T-helper 17 cell (primary cell): ENCODE measurements at regions not wholly inside any gene's neighbourhood (a gene's known extent, or its start where the extent isn't known, plus 50 kb on each side); places are given as distances from the start of the nearest gene placed in this dataset.
"Not testable (repeated sequence)": the region's sequence is repeated elsewhere in the genome, so short reads cannot be mapped to it uniquely, and the experiment has no call there.

ENCODE experiments used
- ATAC-seq: fragments of 150-1000 bp; cut with Tn5 transposase; 2 replicates; pipeline ENCODE4 v1.10.0; 2021; ENCODE audit warnings: mild to moderate bottlenecking, moderate library complexity
- DNase-seq, 3 donors: peaks; one replicate each; pipeline versions ENCODE4 v3.0.0 to v3.0.0-alpha.2; 2020 to 2021
- H3K9me3 ChIP-seq: one replicate; pipeline ENCODE4 v1.7.0; 2013; ENCODE audit warnings: low read length, mild to moderate bottlenecking; ENCODE audit not compliant: control insufficient read depth, poor library complexity, severe bottlenecking
- H3K27ac Mint-ChIP-seq: one replicate; pipeline ENCODE4 v1.8.0; 2022; ENCODE audit warnings: mild to moderate bottlenecking, moderate library complexity, mixed read lengths
- H3K27me3 Mint-ChIP-seq: one replicate; pipeline ENCODE4 v1.8.0; 2022; ENCODE audit warnings: mixed read lengths
- H3K36me3 Mint-ChIP-seq: one replicate; pipeline ENCODE4 v1.8.0; 2022; ENCODE audit warnings: low read depth, mixed read lengths
- H3K4me1 Mint-ChIP-seq: one replicate; pipeline ENCODE4 v1.8.0; 2022; ENCODE audit warnings: mild to moderate bottlenecking, mixed read lengths
- H3K4me3 Mint-ChIP-seq: one replicate; pipeline ENCODE4 v1.8.0; 2022; ENCODE audit warnings: mild to moderate bottlenecking, moderate library complexity, mixed read lengths

DNA sequence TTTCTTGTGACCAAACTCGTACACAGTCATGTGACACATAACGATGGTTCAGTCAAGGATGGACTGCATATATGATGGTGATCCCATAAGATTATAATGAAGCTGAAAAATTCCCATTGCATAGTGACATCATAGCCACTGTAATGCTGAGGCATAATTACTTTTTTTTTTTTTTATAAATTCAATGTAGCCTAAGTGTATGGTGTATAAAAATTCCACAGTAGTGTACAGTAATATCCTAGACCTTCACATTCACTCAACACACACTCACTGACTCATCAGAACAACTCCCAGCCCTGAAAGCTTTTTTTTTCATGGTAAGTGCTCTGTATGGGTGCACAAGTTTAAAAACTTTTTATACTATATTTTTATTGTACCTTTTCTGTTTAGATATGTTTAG lies 105.0 kb downstream of the AREG start:
- H3K9me3 ChIP-seq = no peaks in the 10 kb centered on the region
- Mint-ChIP-seq H3K4me3 (no peak overlapping the region), H3K27me3 (peaks cover 10% of the 10 kb centered on the region), H3K36me3 (no peaks in the 10 kb centered on the region), H3K27ac (no peak overlapping the region), H3K4me1 (no peaks in the 10 kb centered on the region)
- ATAC-seq = no peak
- DNase-seq = no peak

- Mint-ChIP-seq H3K36me3 (no peaks in the 10 kb centered on the region), H3K27me3 (peaks cover 5% of the 10 kb centered on the region), H3K4me1 (no peaks in the 10 kb centered on the region), H3K27ac (no peak overlapping the region), H3K4me3 (no peak overlapping the region)
- H3K9me3 ChIP-seq = no peaks in the 10 kb centered on the region
- DNase-seq (no peak), ATAC-seq (no peak)
These were observed 110.3 kb downstream of the AREG start for GRCh38 chr4:74555231-74555630.

GRCh38 chr4:74555843-74556242 lies 110.9 kb downstream of the AREG start:
- DNase-seq (no peak), ATAC-seq (no peak)
- no peak overlapping the region for H3K27ac Mint-ChIP-seq
- H3K36me3 Mint-ChIP-seq = no peaks in the 10 kb centered on the region
- H3K4me3 Mint-ChIP-seq = no peak overlapping the region
- peaks cover 5% of the 10 kb centered on the region for H3K27me3 Mint-ChIP-seq
- H3K9me3 ChIP-seq = no peaks in the 10 kb centered on the region
- no peaks in the 10 kb centered on the region for H3K4me1 Mint-ChIP-seq

GRCh38 chr4:74559853-74560252 lies 114.9 kb downstream of the AREG start:
- Mint-ChIP-seq H3K4me1 (no peaks in the 10 kb centered on the region), H3K36me3 (no peaks in the 10 kb centered on the region), H3K4me3 (no peak overlapping the region), H3K27ac (no peak overlapping the region), H3K27me3 (no peaks in the 10 kb centered on the region)
- no peaks in the 10 kb centered on the region for H3K9me3 ChIP-seq
- DNase-seq (no peak), ATAC-seq (no peak)

DNA sequence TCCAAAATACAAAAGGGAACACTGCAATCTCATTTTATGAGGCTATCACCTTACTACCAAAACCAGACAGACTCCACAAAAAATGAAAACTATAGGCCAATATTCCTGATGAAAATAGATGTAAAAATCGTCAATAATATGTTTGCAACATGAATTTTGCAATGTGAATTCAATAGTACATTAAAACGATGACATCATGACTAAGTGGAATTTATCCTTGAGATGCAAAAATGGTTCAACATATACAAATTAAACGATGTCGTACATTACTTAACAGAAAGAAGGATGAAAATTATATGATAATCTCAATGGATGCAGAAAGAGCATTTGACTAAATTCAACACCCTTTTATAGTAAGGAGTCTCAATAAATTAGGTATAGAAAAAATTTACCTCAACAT lies 123.0 kb downstream of the AREG start:
- Mint-ChIP-seq H3K4me3 (no peak overlapping the region), H3K36me3 (no peaks in the 10 kb centered on the region)
- ATAC-seq = no peak

GRCh38 chr4:74570095-74570494 lies 125.2 kb downstream of the AREG start:
- no peaks in the 10 kb centered on the region for H3K27me3 Mint-ChIP-seq
- no peak for ATAC-seq

More for the DNA sequence above, 123.0 kb downstream of the AREG start:
- H3K9me3 ChIP-seq = no peaks in the 10 kb centered on the region
- Mint-ChIP-seq H3K27ac (no peak overlapping the region), H3K4me1 (no peaks in the 10 kb centered on the region), H3K27me3 (no peaks in the 10 kb centered on the region)
- DNase-seq = no peak

GRCh38 chr4:74578329-74578728 lies 133.4 kb downstream of the AREG start:
- DNase-seq = no peak
- no peak overlapping the region for H3K27ac Mint-ChIP-seq
- H3K36me3 Mint-ChIP-seq = no peaks in the 10 kb centered on the region
- H3K9me3 ChIP-seq = no peaks in the 10 kb centered on the region
- peaks cover 18% of the 10 kb centered on the region for H3K27me3 Mint-ChIP-seq
- no peaks in the 10 kb centered on the region for H3K4me1 Mint-ChIP-seq
- ATAC-seq = no peak
- H3K4me3 Mint-ChIP-seq = no peak overlapping the region

More at GRCh38 chr4:74570095-74570494, 125.2 kb downstream of the AREG start:
- H3K27ac Mint-ChIP-seq = no peak overlapping the region
- no peaks in the 10 kb centered on the region for H3K36me3 Mint-ChIP-seq
- no peak for DNase-seq
- no peaks in the 10 kb centered on the region for H3K9me3 ChIP-seq
- no peak overlapping the region for H3K4me3 Mint-ChIP-seq
- H3K4me1 Mint-ChIP-seq = no peaks in the 10 kb centered on the region

DNA sequence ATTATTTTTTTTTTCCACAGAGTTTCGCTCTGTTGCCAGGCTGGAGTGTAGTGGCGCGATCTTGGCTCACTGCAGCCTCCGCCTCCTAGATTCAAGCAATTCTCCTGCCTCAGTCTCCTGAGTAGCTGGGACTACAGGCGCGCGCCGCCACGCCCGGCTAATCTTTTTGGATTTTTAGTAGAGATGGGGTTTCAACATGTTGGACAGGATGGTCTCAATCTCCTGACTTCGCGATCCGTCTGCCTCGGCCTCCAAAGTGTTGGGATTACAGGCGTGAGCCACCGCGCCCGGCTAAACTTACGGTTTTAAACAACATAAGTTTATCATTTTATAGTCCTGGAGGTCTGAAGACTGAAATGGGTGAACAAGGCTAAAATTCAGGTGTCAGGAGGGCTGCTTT lies 133.9 kb downstream of the AREG start:
- not testable (repeated sequence) for ATAC-seq, H3K4me3 Mint-ChIP-seq, H3K4me1 Mint-ChIP-seq, DNase-seq, H3K27ac Mint-ChIP-seq, H3K9me3 ChIP-seq, H3K36me3 Mint-ChIP-seq
- H3K27me3 Mint-ChIP-seq = peaks cover 18% of the 10 kb centered on the region

DNA sequence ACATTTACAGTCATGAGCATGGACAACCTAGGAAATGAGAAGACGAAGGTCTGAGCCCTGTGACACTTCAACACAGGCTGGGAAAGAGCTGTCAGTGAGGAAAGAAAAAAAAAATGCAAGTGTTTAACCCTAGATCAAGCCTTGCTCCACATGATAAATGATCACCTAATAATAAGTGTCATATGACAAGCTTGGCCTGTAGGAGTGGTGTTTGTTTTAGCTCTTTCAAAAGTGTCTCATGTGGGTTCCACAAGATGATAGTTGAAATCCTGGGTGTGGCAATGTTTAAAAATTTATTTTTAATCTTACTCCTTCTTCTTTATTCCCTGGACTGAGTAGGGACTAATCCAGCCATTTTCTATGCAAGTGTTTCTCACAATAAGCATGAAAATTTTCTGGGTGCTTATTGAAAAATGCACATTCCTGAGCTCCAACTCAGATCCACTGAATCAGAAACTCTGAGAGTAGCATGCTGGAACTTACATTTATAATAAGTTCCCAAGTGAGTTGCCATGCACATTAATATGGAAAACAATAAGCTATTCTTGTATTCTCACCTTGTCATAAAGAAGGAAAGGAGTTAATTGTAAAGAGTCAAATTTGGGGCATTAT lies 138.3 kb downstream of the AREG start:
- no peak overlapping the region for H3K27ac Mint-ChIP-seq
- H3K4me3 Mint-ChIP-seq = no peak overlapping the region
- DNase-seq (no peak), ATAC-seq (no peak)
- H3K9me3 ChIP-seq = no peaks in the 10 kb centered on the region
- peaks cover 14% of the 10 kb centered on the region for H3K27me3 Mint-ChIP-seq
- no peaks in the 10 kb centered on the region for H3K36me3 Mint-ChIP-seq
- no peaks in the 10 kb centered on the region for H3K4me1 Mint-ChIP-seq

GRCh38 chr4:74583757-74584156 lies 138.8 kb downstream of the AREG start:
- Mint-ChIP-seq H3K27ac (no peak overlapping the region), H3K4me3 (no peak overlapping the region), H3K4me1 (no peaks in the 10 kb centered on the region), H3K27me3 (peaks cover 13% of the 10 kb centered on the region), H3K36me3 (no peaks in the 10 kb centered on the region)
- ATAC-seq (no peak), DNase-seq (no peak)
- no peaks in the 10 kb centered on the region for H3K9me3 ChIP-seq

DNA sequence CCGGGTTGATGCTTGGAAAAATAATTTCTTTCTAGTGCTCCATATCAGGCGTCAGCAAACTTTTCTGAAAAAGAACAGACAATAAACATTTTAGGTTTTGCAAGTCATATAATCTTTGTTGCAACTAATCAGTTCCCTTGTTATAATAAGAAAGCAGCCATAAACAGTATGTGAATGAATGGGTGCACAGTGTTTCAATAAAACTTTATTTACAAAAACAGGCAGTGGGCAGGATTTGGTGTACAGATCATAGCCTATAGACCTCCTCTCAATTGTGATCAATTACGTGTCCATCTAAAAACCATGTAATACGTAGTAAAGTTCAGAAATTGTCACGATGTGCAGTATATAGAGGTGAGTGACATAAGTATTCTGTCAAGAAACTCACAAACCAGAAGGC lies 143.4 kb downstream of the AREG start:
- Mint-ChIP-seq H3K27ac (no peak overlapping the region), H3K27me3 (no peaks in the 10 kb centered on the region), H3K4me3 (no peak overlapping the region), H3K36me3 (peaks cover 2% of the 10 kb centered on the region), H3K4me1 (no peaks in the 10 kb centered on the region)
- ATAC-seq (no peak), DNase-seq (no peak)
- no peaks in the 10 kb centered on the region for H3K9me3 ChIP-seq

GRCh38 chr4:74590476-74590875 lies 145.5 kb downstream of the AREG start:
- H3K4me1 Mint-ChIP-seq = no peaks in the 10 kb centered on the region
- H3K9me3 ChIP-seq = no peaks in the 10 kb centered on the region
- no peak overlapping the region for H3K4me3 Mint-ChIP-seq
- H3K36me3 Mint-ChIP-seq = peaks cover 2% of the 10 kb centered on the region
- H3K27me3 Mint-ChIP-seq = no peaks in the 10 kb centered on the region
- ATAC-seq (no peak), DNase-seq (no peak)
- H3K27ac Mint-ChIP-seq = no peak overlapping the region

- no peak for ATAC-seq
- Mint-ChIP-seq H3K4me1 (no peaks in the 10 kb centered on the region), H3K4me3 (no peak overlapping the region), H3K36me3 (no peaks in the 10 kb centered on the region), H3K27me3 (no peaks in the 10 kb centered on the region), H3K27ac (no peak overlapping the region)
- DNase-seq = no peak
- no peaks in the 10 kb centered on the region for H3K9me3 ChIP-seq
These were observed 153.8 kb downstream of the AREG start for GRCh38 chr4:74598611-74599325.

GRCh38 chr4:74603186-74603585 lies 158.2 kb downstream of the AREG start:
- ATAC-seq (no peak), DNase-seq (no peak)

More at GRCh38 chr4:74603186-74603585, 158.2 kb downstream of the AREG start:
- Mint-ChIP-seq H3K4me1 (peaks cover 3% of the 10 kb centered on the region), H3K27ac (no peak overlapping the region), H3K36me3 (no peaks in the 10 kb centered on the region), H3K4me3 (no peak overlapping the region), H3K27me3 (no peaks in the 10 kb centered on the region)
- no peaks in the 10 kb centered on the region for H3K9me3 ChIP-seq
